HG03469 (cell line): ENCODE measurements at regions not wholly inside any gene's neighbourhood (a gene's known extent, or its start where the extent isn't known, plus 50 kb on each side); places are given as distances from the start of the nearest gene placed in this dataset.
A peak's percentile ranks its signal among the peaks of the same experiment; 100 is the strongest.

ENCODE experiments used
- ATAC-seq: cut with Tn5 transposase; IDR thresholded peaks from one replicate; pipeline ENCODE4 v1.9.1; 2021; ENCODE audit warnings: mild to moderate bottlenecking, moderate library complexity, moderate number of reproducible peaks; ENCODE audit not compliant: unreplicated experiment

DNA sequence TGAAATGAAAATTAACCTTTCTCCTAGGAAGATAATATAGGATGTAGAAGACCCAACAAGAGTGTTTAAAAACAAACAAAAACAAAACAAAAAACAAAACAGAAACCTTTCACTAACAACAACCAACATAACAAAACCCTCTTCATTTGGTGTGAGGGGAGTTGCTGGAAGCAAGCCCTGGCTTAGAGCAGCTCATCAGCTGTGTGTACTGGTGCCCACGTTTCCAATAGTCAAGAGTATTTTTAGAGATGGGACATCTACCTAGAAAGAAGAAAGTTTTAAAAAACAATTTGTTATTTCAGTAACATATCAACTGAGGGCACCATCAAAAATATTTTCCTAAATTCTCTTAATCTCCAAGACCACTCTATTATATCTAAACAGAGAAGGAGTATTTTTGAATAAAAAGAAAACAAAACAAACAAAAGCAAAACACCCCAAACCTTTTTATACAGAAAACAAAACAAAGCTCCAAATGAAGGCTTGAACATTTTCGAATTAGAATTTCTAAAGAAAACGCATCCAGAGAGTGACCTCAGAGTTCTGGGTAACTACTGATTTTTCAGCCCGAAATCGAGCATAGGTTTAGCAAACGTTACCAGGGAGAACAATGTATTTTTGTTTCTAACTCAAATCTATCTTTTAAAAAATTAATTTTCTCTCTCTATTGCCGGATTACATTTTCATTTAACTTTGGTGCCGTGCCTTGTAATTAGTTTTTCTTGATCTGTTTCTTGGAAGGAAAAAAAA, 134.6 kb downstream of the INSIG2 start:
- no peak for ATAC-seq

DNA sequence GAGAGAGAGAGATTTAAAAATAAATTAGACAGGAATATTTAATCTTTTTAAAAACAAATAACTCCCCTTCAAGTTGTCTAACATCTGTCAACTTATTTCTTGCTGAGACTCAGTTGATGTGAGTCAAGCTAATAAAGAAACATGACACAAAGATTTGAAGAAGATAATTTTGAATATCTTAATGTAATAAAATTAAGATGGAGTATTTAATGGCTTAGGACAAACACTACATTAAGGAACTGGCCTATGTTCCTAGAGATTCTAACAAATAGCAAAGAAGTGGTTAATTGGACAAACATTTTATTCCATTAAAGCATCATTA, 134.0 kb downstream of the INSIG2 start:
- ATAC-seq, result no peak

DNA sequence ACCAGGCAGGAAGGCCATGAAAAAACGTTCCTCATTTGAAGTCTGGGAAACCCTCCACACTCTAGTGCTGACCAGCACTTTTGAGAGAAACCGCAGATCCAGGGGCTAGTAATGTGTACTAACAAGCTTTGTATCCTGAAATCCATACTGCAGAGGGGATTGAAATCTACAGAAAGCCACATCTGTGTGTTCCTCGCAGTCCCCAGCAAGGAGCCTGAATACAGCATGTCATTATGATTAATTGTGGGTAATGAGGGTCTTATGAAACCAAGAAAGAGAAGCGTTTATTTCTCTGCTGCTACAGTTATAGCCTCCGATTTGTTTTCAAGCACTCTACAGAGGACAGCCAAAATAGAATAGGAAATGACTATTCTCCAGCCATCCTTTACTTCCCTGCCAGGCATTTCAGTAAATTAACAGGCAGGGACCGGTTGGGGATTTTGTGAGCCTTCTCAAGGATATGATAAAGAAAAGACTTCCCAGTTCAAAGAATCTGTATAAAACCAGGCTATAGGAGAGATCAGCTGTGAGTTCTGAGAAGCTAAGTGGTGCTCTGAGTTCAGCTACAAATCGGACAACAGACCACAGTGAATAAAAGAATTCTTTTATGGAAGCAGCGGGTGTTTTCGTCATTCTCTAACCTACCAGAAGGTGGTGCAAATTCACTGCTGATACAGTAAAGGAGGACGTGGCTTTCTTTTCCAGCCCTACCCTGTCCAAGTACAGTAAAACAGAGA, 133.4 kb downstream of the INSIG2 start:
- no peak for ATAC-seq

DNA sequence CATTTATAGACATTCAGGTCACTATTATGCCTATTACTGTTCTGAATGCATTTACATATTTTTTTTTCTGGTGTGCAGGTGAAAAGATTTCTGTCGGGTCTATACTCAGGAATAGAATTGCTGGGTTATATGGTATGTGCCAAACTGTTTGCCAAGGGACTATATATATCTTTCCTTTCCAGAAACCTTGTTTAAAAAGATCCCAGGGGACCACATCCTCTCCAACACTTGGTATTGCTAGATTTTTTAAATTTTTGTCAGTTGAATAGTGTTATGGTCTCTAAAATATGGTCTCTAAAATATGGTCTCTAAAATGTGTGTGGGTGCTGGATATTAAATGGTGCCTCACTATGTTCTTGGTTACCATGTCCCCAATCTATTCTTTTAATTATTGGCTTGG, 131.3 kb downstream of the INSIG2 start:
- ATAC-seq, result no peak

DNA sequence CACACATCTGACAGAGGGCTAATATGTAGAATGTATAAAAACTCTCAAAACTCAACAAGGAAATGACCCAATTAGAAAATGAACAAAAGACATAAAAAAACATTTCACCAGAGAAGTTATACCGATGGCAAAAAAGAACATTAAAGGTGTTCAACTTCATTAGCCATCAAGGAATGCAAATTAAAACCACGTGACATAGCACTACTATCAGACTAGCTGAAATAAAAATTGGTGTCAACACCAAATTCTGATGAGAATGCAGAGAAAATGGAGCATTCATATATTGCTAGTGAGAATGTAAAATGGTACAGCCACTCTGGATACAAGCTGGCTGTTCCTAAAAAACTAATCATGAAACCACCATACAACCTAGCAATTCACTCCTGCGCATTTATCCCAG, 128.0 kb downstream of the INSIG2 start:
- no peak for ATAC-seq

DNA sequence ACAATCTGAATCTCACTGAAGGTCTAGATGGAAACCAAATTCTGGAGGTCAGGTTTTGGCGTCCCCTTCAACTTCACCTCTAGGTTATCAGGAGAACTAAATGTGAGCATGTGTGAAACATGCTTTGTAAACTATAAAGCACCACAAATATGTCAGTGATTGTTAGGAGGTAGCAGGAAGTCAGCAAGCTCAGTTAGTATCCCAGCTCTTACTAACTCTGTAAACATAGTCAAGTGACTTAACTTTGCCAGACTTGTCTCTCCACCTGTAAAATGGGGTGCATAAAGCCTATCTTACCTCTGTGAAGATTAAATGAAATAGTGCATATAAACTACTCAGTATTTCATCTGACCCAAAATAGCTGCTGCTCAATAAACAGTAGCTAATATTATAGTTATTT, 121.5 kb downstream of the INSIG2 start:
- ATAC-seq, result no peak

DNA sequence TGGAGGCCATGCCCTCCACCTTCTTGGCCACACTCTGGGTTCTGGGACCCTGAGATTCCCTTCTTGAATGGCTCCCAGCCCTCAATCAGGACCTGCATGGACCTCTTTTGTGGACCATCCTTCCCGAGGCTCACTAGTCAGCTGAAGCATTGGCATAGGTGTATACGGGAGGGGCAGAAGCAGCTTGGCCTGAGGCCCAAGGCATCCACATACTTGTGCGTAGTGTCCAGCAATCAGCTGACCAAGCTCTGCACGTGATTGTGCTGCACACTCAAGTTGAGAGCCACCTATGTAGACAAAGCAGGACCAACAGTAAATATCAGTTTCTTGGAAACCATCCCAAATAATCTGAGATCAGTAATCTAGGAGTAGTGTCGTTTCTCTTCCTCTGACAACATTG, 119.6 kb downstream of the INSIG2 start:
- no peak for ATAC-seq

DNA sequence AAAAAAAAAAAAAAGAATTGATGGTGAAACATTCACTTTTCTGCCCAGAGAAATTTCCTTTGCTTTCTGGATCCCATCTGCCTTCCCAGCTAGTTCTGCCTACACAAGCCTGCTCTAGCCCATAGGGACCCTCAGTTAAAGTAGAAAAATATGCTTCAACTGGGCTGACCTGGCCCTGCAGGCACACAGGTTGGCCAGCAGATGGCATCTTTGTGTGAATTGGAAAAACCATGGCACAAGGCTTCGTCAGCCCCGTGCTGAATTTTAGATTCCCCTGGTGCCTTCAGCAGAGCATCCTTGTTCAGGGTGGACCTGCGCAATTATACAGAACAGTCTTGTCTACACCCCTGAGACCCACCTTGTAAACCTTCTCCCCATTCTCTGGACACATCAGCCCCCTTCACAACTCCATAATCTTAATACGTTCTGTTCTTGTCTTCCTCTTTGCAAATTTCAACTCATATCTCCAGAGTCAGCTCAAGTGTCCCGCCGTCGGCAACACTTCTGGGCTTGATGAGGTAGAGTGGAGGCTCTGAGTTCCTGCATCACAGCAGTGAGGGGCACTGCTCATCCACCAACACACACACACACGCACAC, 114.5 kb downstream of the INSIG2 start:
- ATAC-seq, result no peak

DNA sequence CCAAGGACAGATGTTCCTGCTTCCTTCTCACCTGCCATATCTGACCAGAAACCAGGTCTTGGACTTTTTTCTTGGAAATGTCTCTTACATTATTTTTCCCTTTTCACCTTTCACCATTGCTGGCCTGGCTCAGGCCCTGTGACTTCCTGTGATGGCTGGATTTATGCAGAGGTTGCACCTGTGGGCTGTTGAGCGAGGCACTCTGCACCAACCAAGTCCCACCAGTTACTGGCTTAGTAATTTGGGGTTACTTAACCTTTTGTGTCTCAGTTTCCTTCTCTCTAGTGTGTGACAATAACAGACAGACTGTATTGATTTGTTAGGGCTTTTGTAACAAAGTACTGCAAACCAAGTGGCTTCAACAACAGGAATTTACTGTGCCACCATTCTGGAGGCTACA, 110.0 kb downstream of the INSIG2 start:
- ATAC-seq, result no peak

DNA sequence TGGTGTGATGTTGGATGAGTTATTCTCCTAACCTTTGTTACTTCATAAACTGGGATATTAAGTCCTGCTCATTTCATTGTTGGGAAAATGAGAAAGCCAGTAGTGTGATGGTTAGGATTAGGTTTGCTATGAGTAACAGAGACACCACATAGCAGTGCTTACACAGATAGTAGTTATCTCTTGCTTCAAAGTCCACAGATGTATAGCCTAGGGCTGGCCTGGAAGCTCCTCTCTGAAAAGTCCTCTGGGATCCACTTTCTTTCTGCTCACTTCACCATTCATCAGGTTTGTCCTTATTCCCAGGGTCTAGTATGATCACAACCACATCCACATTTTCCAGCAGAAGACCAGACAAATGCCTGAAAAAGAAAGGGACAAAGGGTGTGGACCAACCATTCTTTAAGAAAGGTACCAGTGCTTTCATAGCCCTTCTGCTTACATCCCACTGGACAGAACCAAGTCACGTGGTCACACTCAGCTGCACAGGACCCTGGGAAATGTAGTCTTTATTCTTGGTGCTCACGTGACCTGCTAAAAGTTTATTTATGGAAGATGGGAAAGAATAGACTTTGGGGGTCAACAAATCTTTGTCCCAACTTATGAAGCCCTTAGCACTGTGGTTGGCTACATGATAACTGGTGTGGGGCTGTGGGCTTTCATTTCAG, 108.9 kb downstream of the INSIG2 start:
- ATAC-seq, result peak; percentile 56

DNA sequence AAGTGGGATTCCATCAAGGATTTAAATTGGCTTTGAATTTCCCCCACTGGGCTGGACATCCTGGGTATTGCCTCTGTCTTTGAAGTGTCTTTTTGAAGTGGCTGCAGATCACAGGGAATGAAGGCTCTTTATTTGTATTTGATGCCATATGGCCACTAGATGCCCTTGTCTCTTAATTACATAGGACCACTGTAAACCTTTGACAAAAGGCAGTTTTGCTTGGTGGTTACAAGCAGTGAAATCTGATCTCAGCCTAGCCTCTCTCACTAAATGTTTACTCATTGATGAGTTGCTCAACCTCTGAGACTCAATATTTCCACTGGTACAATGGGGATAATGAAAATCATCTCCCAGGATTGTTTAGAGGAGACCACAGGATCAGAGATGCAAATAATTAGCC, 102.2 kb downstream of the INSIG2 start:
- no peak for ATAC-seq

DNA sequence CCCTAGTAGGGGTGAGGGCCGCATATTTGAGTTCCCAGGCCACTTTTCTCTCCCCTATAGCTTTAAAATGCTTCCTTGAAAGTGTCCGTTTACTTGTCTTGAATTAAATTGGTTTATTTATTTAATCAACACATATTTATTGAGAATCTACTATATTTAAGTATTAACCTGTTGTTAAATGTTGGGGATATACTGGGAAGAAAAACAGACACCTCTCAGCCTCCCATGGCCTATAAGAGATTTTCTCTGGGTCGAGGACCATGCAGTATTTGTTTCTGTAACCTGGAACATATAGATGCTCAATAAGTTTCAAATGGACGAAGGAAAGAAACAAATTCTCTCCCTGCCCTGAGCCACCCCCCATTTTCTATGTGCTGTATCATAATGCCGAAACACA, 98.6 kb downstream of the INSIG2 start:
- no peak for ATAC-seq

DNA sequence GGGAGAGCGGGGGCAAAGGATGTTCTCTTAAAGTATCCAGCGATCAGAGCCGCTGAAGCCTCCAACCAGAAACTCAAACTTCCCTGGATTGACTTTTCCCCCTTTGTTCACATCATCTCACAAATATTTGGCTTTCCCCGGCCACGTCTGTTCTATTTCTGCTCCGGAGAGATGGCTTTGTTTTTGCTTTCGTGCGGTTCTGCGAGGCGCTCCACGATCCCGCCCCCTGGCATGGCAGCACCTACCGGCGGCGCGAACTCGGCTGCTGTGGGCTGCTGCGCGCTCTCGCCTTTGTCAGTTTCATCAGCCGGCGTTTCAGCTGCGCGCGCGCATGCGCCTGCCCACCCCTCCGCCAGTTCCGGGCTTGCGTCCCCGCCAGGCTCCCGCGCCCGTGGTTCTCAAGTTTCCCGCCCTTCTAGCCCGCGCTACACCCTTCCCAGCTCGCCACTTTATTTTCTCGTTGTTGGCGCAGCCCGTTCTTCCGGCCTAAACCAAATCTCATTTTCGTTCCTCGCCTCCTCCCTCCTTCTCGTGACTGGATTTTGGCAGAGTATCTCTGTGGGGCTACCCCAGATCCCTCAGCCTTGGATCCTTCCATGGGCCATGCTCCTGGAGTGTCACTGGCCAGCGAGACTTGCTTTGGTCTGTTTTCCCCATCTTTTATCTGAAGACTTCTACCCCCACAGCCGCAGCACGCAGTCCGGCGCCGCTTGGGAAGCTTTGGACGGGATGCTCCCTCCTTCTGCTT, 98.0 kb downstream of the INSIG2 start:
- peak; percentile 81 for ATAC-seq

DNA sequence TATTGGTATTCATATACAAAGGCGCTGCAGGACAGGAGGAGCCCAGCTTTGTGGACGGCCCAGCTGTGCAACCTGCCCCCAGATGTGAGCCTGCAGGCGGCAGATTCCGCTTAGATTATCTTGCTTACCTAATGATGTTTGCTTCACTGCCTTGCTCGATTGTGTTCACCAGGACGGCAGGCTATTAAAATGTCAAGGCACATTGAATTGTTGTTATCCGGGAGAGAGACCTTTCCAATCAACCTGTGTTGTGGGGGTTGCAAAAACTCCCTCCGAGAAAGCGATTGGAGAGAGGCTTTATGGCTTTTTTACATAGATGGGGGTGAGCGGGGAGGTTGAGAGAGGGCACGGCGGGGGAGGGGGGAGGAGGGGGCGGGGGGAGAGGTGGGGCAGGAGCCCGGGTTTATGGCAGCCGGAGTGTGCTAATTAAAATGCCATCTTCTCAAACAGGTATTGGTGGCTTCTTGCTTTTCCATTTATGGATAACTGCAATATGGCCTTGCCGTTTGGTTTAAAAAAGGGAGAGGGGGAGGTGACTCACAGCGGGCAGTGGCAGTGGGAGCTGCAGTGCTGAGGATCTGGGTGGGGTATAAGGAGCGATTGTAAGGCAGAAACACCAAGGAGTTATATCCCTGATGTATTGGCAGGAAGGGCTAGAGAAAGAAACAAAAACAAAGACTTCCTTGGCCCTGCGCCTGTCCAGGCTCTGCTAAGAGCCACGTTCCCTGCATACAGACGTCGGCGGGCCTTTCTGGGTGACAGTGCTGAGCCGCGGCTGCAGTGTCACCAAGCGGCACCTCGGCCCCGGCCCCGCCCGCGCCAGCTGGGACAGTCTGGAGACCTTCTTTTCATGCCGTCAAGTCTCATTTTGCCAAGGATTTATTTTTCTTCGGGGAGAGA, 97.2 kb downstream of the INSIG2 start:
- ATAC-seq, result no peak

DNA sequence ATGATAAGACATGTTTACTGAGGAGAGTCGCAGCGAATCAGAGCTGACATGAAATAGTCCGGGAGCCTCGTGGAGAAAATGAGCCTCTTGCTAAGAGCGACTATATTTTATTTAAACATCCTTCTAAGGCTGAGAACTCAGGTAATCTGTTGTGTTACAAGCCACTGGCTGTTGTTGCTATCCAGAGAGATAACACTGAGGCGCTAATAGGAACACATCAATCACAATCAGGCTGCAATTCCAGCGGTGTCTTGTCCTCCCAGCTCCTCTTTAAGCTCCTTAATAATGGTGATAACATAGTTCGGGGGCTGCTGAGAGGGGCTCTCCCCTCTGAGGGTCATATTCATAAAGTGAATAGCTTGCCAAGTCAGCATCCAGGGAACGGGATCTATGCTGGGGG, 95.1 kb downstream of the INSIG2 start:
- no peak for ATAC-seq

DNA sequence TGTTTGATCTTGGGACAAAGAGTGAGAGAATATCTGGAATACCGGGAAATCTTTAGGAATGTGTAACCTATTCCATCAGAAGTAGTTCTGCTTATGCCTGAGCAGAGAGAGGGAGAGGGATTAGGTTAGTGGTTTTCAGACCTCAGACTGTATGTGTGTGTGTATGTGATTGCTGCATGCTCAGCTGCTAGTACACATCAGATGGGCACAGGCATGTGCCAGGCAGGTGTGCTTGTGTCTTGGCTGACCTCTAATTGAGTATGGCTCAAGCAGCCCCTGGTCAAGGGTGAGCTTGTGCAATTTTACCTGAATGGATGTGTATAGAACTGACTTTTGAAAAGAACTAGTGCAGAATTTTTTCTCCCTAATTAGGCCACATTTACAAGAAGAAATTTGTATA, 91.2 kb downstream of the INSIG2 start:
- no peak for ATAC-seq

DNA sequence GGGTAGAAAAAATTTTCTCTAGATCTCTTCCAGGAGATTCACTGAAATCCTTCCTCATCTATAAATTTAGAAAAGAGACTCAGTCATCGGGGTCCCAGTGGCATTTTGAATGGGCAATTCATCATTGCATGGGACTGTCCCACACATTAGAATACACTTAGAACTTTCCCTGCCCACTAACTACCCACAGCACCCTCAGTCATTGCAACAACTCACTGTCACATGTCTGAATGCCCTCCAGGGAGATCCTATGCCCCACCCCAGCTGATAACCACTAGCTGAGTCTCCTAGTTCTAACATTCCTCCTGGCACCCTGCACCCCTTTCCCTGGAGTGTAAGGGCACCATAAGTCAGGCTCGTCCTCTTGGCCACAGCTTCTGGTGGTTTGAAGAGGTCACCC, 89.6 kb downstream of the INSIG2 start:
- ATAC-seq, result no peak

DNA sequence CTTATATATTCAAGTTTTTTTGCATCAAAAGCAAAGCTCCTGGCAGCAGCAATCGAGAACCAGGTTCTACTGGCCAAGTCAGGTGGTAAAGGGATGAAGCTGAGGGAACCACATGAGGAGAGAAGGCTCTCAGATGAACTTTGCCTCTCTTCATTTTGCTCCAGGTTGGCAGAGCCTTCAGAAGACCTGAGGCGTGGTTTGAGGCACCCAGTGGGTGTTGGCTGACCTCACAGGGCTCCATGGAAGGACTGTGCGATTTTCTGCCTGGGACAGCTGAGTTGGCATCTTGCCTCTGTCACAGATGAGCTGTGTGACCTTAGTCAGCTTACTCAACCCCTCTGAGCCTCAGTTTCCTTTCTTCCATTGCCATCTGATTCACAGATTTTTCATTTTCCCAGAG, 89.0 kb downstream of the INSIG2 start:
- no peak for ATAC-seq

DNA sequence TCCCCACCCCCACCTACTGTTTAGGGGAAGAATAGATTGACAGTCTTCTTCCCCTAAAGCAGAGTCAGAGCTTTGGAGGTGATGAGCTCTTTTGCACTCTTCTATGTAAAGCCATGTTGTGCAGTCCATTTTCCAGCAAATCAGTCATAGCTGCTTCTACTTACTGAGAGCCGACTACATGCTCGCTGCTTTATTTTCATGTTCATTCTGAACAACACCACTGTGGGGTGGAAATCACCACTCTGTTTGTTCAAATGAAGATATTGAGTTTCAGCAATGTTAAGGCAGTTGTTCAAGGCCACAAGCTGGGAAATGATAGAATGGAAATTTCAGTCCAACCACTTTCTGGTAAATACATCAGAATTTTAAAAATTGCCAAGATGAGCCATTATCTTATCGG, 88.3 kb downstream of the INSIG2 start:
- ATAC-seq, result no peak

DNA sequence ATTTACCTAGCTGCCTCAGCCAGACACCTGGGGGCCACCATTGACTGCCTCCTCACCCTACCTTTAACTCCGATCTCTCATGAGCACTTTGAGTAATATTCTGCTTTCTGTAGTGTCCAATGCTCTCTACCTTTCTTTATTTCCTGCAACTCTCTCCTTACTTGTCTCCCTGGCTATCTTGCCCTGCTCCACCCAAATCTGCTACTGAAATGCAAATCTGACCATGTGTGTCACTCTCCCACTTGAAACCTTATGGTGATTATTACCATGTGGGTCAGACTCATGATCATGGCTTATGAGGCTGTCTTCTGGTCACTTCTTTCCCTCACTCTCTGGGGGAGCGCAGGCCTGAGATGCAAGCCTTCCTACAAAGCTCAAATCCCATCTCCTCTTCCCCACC, 83.3 kb downstream of the INSIG2 start:
- ATAC-seq, result no peak
